Nephron progenitor cell (in vitro differentiated cells): ENCODE measurements at regions not wholly inside any gene's neighbourhood (a gene's known extent, or its start where the extent isn't known, plus 50 kb on each side); places are given as distances from the start of the nearest gene placed in this dataset.

ENCODE experiments used
- DNase-seq: peaks from one replicate; pipeline ENCODE4 v3.0.0; 2021
- H3K27ac Mint-ChIP-seq: 2 replicates; pipeline ENCODE4 v1.8.0; 2021; ENCODE audit warnings: mild to moderate bottlenecking, moderate library complexity, mixed read lengths
- H3K27me3 Mint-ChIP-seq: 2 replicates; pipeline ENCODE4 v1.8.0; 2021; ENCODE audit warnings: mild to moderate bottlenecking, low read depth, mixed read lengths; ENCODE audit not compliant: poor library complexity
- H3K36me3 Mint-ChIP-seq: 2 replicates; pipeline ENCODE4 v1.8.0; 2021; ENCODE audit warnings: low read depth, mixed read lengths
- H3K4me1 Mint-ChIP-seq: 2 replicates; pipeline ENCODE4 v1.8.0; 2021; ENCODE audit warnings: mixed read lengths
- H3K4me3 Mint-ChIP-seq: 2 replicates; pipeline ENCODE4 v1.8.0; 2021; ENCODE audit warnings: mild to moderate bottlenecking, moderate library complexity, mixed read lengths
- H3K9me3 Mint-ChIP-seq: 2 replicates; pipeline ENCODE4 v1.8.0; 2021; ENCODE audit warnings: mild to moderate bottlenecking, moderate library complexity, mixed read lengths
- TF ChIP-seq, protein P1 (sequence below): fragments of 200-600 bp; sonication (generic); IDR thresholded peaks from 2 replicates; pipeline ENCODE4 v1.5.0; 2021; ENCODE audit warnings: antibody characterized with exemption

DNA sequence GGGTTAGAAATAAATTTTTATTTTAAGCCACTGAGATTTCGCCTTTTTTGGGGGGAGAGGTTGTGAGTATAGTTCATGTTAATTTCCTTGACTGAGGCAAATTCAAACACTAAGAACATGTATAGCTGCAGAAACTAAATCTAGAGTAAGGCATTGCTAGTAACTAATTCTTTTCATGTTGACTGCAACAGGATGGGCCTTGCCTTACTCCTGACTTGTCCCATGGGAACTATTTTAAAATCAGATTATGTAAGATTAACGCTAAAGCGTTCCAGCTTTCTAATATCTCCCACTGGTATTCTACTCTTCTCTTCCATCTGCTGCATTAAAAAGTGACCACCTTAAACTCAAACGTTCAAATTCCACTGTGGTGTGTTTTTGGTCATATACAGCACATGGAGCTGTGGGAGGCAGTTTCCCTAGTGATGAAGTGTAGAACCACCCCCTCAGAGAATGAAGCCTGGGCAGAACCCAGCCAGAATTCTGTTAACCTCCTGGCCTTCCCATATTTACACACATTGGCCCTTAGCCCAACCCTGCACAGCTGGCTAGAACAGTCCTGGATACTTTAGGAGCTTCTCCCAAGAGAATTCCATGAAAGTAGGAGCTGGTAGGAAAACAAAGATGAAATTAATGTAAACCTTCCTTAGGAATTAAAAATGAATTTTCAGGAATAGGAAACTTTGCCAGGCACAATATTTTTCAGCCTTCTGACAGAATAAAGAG lies 687.8 kb downstream of the SLC4A3 start:
- TF ChIP-seq, protein P1, sequence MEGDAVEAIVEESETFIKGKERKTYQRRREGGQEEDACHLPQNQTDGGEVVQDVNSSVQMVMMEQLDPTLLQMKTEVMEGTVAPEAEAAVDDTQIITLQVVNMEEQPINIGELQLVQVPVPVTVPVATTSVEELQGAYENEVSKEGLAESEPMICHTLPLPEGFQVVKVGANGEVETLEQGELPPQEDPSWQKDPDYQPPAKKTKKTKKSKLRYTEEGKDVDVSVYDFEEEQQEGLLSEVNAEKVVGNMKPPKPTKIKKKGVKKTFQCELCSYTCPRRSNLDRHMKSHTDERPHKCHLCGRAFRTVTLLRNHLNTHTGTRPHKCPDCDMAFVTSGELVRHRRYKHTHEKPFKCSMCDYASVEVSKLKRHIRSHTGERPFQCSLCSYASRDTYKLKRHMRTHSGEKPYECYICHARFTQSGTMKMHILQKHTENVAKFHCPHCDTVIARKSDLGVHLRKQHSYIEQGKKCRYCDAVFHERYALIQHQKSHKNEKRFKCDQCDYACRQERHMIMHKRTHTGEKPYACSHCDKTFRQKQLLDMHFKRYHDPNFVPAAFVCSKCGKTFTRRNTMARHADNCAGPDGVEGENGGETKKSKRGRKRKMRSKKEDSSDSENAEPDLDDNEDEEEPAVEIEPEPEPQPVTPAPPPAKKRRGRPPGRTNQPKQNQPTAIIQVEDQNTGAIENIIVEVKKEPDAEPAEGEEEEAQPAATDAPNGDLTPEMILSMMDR, result no peak
- no peak overlapping the region for H3K4me3 Mint-ChIP-seq
- no peaks in the 10 kb centered on the region for H3K36me3 Mint-ChIP-seq
- H3K27me3 Mint-ChIP-seq, result no peaks in the 10 kb centered on the region
- H3K27ac Mint-ChIP-seq, result no peak overlapping the region
- H3K9me3 Mint-ChIP-seq, result peaks cover 4% of the 10 kb centered on the region
- DNase-seq, result no peak
- H3K4me1 Mint-ChIP-seq, result peaks cover 3% of the 10 kb centered on the region

DNA sequence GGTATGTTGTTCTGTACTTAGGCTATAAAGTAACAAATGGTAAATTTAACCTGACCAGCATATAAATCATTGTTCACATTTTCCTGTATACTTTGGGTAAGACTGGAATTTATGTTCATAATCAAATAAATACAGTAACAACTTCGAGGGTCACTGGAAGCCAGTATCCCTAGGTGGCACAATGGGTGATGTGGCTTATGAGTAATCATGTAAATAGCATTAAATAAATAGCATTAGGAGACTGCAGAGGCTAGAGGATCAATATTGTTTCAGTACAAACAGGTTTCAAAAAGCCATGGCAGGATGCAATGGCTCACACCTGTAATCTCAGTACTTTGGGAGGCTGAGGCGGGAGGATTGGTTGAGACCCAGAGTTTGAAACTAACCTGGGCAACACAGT lies 690.6 kb downstream of the SLC4A3 start:
- TF ChIP-seq, protein P1, result no peak
- Mint-ChIP-seq H3K4me3 (no peak overlapping the region), H3K4me1 (peaks cover 3% of the 10 kb centered on the region), H3K27ac (no peak overlapping the region), H3K27me3 (no peaks in the 10 kb centered on the region), H3K9me3 (peaks cover 4% of the 10 kb centered on the region), H3K36me3 (no peaks in the 10 kb centered on the region)
- DNase-seq, result no peak

DNA sequence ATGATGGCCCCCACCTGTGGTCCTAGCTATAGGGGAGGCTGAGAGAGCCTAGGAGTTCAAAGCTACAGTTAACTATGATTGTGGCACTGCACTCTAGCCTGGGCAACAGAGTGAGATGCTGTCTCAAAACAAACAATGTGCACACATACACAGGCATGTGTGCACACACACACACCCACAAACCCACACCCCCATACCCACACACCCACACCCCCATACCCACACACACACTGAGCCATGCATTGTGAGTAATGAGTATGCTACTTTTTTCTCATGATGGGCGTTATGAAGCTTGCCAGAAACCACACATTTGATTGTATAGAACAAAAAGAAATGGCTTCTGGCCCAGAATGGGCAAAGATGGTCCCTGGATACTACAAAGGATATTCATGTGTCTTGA lies 691.1 kb downstream of the SLC4A3 start:
- H3K36me3 Mint-ChIP-seq, result no peaks in the 10 kb centered on the region
- no peaks in the 10 kb centered on the region for H3K27me3 Mint-ChIP-seq
- peaks cover 4% of the 10 kb centered on the region for H3K9me3 Mint-ChIP-seq
- DNase-seq, result no peak
- H3K4me3 Mint-ChIP-seq, result no peak overlapping the region
- no peak overlapping the region for H3K27ac Mint-ChIP-seq
- TF ChIP-seq, protein P1, result no peak
- peaks cover 3% of the 10 kb centered on the region for H3K4me1 Mint-ChIP-seq

DNA sequence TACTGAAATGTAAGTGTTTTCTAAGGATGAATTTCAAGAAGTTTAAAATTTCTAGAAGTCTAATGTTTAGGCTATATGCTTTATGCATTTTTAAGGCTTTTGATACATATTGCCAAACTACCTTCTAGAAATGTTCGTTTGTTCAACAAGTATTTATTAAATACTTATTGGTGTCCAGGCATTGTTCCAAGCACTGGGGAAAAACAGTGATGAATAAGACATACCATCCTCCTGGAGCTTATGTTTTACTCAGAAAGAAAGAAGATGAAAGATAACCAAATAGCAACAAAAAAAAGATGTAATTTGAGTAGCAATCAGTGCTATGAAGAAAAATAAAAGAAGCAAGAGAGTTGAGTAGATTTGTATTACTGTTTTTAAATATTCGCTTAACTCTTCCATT lies 692.9 kb downstream of the SLC4A3 start:
- H3K27ac Mint-ChIP-seq, result no peak overlapping the region
- H3K27me3 Mint-ChIP-seq, result peaks cover 13% of the 10 kb centered on the region
- no peaks in the 10 kb centered on the region for H3K36me3 Mint-ChIP-seq
- TF ChIP-seq, protein P1, result no peak
- DNase-seq, result no peak
- no peak overlapping the region for H3K4me3 Mint-ChIP-seq
- H3K4me1 Mint-ChIP-seq, result peaks cover 2% of the 10 kb centered on the region
- H3K9me3 Mint-ChIP-seq, result no peaks in the 10 kb centered on the region

DNA sequence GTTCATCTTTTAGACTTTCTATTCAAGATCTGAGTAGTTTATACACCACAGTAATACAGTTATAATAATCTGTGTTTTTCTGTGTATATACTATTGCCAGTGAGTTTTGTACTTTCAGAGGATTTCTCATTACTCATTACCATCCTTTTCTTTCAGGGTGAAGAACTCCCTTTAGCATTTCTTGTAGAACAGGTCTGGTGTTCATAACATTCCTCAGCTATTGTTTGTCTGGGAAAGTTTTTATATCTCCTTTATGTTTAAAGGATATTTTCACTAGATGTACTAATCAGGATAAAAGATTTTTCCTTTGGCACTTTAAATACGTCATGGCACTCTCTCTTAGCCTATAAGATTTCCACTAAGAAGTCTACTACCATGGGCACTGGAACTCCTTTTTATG lies 705.5 kb downstream of the SLC4A3 start:
- Mint-ChIP-seq H3K4me1 (no peaks in the 10 kb centered on the region), H3K27ac (no peak overlapping the region), H3K36me3 (peaks cover 9% of the 10 kb centered on the region), H3K4me3 (no peak overlapping the region), H3K27me3 (no peaks in the 10 kb centered on the region), H3K9me3 (peaks cover 40% of the 10 kb centered on the region)
- TF ChIP-seq, protein P1, result no peak
- DNase-seq, result no peak

DNA sequence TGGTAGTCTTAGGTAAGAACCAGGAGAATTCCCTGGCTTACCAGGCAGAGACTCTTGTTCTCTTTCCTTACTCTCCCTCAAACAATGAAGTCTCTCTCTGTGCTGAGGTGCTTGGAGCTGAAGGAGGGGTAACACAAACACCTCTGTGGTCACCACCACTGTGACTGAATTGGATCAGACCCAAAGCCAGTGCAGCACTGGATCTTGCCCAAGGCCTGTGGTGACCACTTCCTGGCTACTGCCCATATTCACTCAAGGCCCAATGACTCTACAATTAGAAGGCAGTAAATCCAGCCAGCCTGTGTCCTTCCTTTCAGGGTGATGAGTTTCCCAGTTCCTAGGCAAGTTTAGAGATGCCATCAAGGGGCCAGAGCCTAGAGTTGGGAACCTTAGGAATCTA lies 706.8 kb downstream of the SLC4A3 start:
- peaks cover 31% of the 10 kb centered on the region for H3K9me3 Mint-ChIP-seq
- no peak overlapping the region for H3K27ac Mint-ChIP-seq
- peaks cover 9% of the 10 kb centered on the region for H3K36me3 Mint-ChIP-seq
- TF ChIP-seq, protein P1, result no peak
- H3K27me3 Mint-ChIP-seq, result no peaks in the 10 kb centered on the region
- no peak for DNase-seq
- H3K4me3 Mint-ChIP-seq, result no peak overlapping the region
- no peaks in the 10 kb centered on the region for H3K4me1 Mint-ChIP-seq
